IPS-15b (cell line): ENCODE measurements at regions not wholly inside any gene's neighbourhood (a gene's known extent, or its start where the extent isn't known, plus 50 kb on each side); places are given as distances from the start of the nearest gene placed in this dataset.
"Not testable (repeated sequence)": the region's sequence is repeated elsewhere in the genome, so short reads cannot be mapped to it uniquely, and the experiment has no call there.

Experiments used
- H3K27me3 ChIP-seq: one replicate; pipeline ENCODE4 v1.6.1; 2013; ENCODE audit warnings: low read length; ENCODE audit not compliant: control insufficient read depth, insufficient read depth
- H3K36me3 ChIP-seq: one replicate; pipeline ENCODE4 v1.6.1; 2013; ENCODE audit warnings: low read length; ENCODE audit not compliant: control insufficient read depth, insufficient read depth
- H3K4me1 ChIP-seq: one replicate; pipeline ENCODE4 v1.6.1; 2013; ENCODE audit warnings: mild to moderate bottlenecking, low read length; ENCODE audit not compliant: control insufficient read depth, insufficient read depth
- H3K4me3 ChIP-seq: one replicate; pipeline ENCODE4 v1.5.1; 2013; ENCODE audit warnings: low read depth, low read length
- H3K9ac ChIP-seq: one replicate; pipeline ENCODE4 v1.6.1; 2013; ENCODE audit warnings: low read depth, mild to moderate bottlenecking, low read length
- H3K9me3 ChIP-seq: one replicate; pipeline ENCODE4 v1.6.1; 2013; ENCODE audit warnings: mild to moderate bottlenecking, low read length; ENCODE audit not compliant: control insufficient read depth, insufficient read depth

DNA sequence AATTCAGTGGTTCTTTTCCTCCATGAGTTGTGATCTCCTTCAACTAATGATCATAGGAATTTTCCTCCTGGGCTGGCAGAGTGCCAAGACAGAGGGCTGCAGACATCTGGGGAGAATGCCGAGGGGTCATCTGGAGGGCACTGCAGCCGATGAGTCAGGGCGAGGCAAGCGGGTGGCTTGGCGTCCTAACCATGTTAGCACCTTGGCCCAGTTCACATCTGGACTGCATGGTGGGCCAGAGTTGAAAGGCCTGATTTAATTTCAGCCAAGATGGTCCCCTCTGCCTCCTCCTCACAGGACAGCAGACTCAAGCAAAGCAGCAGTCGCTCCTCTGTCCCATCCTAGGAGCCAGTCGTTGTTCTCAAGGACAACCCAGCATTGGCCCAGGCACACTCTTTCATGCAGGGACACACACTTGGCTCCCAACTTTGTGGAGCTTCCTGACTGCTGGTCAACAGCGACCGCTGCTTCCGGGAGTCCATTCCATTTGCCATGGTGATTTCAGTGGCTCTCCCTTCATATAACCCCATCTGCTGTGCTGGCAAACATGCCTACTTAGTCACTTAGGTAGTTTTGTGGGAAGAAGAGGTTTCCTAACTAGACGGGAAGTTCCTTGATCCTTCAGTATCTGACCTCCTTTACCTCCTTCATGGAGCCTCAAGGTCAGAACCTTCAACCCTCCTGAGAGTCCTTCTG, 161.8 kb downstream of the TTC8 start:
- Histone ChIP-seq H3K4me1 (no peaks in the 10 kb centered on the region), H3K9me3 (no peaks in the 10 kb centered on the region), H3K36me3 (no peaks in the 10 kb centered on the region), H3K9ac (no peak overlapping the region), H3K27me3 (peaks cover 2% of the 10 kb centered on the region), H3K4me3 (no peak overlapping the region)

DNA sequence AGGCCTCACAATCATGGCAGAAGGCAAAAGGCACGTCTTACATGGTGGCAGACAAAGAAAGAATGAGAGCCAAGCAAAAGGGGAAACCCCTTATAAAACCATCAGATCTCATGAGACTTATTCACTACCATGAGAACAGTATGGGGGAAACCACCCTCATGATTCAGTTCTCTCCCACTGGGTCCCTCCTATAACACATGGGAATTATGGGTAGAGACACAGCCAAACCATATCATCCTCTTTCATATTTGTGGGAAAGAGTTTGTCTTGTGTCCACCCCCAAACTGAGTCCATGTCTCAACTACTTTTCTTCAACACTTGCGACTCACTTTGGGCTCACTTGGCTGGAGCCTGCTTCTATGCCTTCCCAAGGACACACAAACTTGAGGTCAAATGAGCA, 162.5 kb downstream of the TTC8 start:
- not testable (repeated sequence) for H3K9ac ChIP-seq, H3K4me3 ChIP-seq, H3K27me3 ChIP-seq, H3K36me3 ChIP-seq, H3K9me3 ChIP-seq, H3K4me1 ChIP-seq

DNA sequence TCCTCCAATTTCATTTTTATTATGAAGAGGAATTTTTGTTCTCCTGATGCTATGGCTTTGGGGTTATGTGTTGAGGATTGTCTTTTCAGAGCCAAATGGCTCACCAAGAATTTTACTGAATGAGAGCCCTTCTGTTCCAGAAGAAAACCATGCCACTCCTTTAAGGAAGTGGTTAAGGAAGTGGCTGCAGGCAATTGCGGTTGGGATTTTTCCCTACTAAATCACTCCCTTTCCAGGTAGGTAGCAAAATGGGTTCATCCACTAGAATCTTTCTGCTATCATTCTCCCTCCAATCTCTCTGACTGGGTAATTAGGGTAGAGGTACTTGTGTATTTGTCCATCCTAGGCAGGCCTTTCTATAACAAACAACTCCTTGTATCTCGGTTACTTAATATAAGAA, 163.1 kb downstream of the TTC8 start:
- no peaks in the 10 kb centered on the region for H3K36me3 ChIP-seq
- no peak overlapping the region for H3K9ac ChIP-seq
- no peak overlapping the region for H3K4me3 ChIP-seq
- no peaks in the 10 kb centered on the region for H3K4me1 ChIP-seq
- H3K27me3 ChIP-seq = peaks cover 2% of the 10 kb centered on the region
- H3K9me3 ChIP-seq = no peaks in the 10 kb centered on the region

DNA sequence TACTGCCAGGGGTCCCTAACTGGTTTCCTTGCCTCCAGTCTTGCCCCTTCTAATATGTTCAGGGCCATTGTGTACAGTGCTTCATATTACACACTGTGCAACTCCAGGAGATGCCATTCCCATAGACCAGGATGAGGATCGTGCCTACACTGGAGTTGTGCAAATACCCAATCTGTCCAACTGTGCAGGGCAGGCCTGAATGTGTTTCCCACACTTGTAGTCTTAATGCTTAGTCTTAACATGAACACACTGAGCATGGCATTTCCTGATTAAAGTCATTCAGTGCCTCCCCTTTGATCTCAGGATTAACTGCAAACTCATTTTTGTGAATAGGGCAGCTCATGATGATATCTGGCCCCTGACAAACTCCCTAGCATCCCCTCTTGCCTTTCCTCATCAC, 165.5 kb downstream of the TTC8 start:
- Histone ChIP-seq H3K4me1 (no peaks in the 10 kb centered on the region), H3K9ac (no peak overlapping the region), H3K9me3 (no peaks in the 10 kb centered on the region), H3K27me3 (peaks cover 2% of the 10 kb centered on the region), H3K36me3 (no peaks in the 10 kb centered on the region), H3K4me3 (no peak overlapping the region)

DNA sequence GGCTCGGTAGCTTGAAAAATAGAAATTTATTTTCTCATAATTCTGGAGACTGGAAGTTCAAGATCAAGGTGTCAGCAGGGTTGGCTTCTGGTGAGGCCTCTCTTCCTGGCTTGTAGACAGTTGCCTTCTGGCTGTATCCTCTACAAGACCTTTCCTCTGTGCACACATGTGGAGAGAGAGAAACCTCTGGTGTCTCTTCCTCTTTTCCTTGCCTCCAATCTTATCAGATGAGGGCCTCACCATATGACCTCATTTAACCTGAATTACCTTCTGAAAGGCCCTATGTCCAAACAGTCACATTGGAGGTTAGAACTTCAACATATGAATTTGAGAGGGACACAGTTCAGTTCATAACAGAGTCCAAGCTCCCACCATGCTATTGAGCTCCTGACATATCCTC, 166.4 kb downstream of the TTC8 start:
- Histone ChIP-seq H3K9me3 (no peaks in the 10 kb centered on the region), H3K9ac (no peak overlapping the region), H3K4me1 (no peaks in the 10 kb centered on the region), H3K27me3 (peaks cover 2% of the 10 kb centered on the region), H3K4me3 (no peak overlapping the region), H3K36me3 (no peaks in the 10 kb centered on the region)

DNA sequence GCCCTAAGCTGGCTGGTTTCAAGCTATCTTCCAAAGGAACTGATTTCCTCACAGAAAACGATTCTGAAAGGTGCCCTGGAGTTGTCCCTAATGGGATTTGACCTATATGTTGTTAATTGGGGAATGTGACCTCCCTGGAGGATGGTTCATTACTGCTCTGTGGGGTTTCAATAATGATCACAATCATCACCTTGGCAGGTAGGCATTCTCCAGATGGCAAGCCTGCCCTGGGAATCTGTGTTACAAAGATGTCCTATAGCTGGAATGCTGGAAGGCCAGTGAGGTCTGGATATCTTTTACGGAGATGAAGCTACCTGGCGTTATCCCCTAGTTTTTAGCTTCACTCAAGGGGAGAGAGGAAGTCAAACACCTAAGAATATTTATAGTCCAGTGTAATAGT, 167.6 kb downstream of the TTC8 start:
- Histone ChIP-seq H3K27me3 (peaks cover 2% of the 10 kb centered on the region), H3K9me3 (no peaks in the 10 kb centered on the region), H3K4me3 (no peak overlapping the region), H3K4me1 (no peaks in the 10 kb centered on the region), H3K9ac (no peak overlapping the region), H3K36me3 (no peaks in the 10 kb centered on the region)

DNA sequence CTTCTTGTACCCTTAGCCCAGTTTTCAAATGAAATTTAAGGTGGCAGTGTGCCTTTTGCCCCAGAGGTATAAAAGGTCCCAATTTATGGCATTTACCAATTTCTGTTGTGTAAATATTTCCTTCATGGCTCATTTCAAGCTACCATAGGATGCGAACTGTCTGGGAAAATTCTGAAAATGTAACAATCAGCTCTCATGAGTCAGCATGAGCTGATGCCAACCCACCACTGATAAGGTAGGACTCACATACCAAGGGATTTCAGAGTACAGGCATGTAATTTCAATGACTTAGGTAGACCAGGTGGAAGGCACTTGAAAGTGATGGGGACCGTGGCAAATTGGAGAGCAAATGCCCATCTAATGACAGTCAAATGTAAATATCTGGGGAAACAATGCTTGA, 169.5 kb downstream of the TTC8 start:
- Histone ChIP-seq H3K36me3 (no peaks in the 10 kb centered on the region), H3K4me3 (no peak overlapping the region), H3K4me1 (no peaks in the 10 kb centered on the region), H3K9ac (no peak overlapping the region), H3K27me3 (peaks cover 2% of the 10 kb centered on the region), H3K9me3 (no peaks in the 10 kb centered on the region)

DNA sequence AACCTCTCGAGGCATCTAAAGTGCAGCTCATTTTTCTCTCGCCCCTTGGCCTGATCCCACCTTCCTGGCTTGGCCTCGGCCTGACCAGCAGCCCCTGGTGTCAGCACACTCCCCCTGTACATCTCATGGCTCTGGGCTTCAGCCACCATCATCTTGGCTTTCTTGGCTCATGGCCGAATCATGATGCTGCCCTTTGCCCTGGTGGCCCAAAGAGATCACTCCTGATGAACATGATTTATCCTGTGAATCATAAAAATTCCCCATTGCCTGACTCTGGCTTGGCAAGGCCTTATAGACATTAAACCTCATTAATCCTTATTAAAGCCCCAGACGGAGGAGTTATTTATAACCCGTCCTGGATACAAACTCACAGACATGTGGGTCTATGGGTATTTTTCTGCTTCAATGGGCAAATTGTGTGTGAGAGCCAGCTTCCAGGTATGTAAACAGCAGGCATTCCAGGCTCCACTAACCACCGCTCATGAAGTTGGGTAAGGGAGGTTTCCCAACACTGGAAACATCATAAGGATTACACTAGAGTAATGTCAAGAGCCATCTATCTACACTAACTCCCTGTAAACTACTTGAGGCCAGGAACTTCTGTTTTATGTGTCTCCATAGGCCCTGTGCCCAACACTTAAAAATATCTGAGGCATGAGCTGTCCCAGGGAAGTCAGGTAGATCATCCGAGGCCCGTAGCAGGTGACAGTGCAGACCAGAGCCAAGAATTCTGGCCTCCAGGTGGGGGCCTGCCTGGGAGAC, 171.2 kb downstream of the TTC8 start:
- Histone ChIP-seq H3K27me3 (no peaks in the 10 kb centered on the region), H3K36me3 (no peaks in the 10 kb centered on the region), H3K9me3 (no peaks in the 10 kb centered on the region), H3K4me3 (no peak overlapping the region), H3K9ac (no peak overlapping the region), H3K4me1 (no peaks in the 10 kb centered on the region)

DNA sequence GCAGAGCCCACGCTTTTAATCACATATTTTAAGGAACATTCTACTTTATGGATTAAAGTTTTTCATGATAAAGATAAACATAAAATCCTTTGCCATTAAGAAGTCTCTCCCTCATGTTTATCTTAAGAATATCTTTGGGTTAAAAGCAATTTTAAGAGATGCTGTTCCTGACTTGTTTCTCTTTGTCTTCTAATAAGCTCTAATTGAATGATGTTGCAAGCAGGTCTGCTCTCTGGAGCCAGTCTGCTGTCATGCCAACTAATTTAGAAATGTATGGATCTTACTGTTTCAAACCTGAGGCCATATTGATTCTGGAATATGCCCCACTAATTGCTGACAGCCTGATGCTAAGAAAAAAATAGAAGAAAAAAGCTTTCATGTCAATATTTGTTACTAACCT, 173.6 kb downstream of the TTC8 start:
- Histone ChIP-seq H3K4me1 (no peaks in the 10 kb centered on the region), H3K4me3 (no peak overlapping the region), H3K9me3 (no peaks in the 10 kb centered on the region), H3K36me3 (no peaks in the 10 kb centered on the region), H3K27me3 (no peaks in the 10 kb centered on the region), H3K9ac (no peak overlapping the region)

DNA sequence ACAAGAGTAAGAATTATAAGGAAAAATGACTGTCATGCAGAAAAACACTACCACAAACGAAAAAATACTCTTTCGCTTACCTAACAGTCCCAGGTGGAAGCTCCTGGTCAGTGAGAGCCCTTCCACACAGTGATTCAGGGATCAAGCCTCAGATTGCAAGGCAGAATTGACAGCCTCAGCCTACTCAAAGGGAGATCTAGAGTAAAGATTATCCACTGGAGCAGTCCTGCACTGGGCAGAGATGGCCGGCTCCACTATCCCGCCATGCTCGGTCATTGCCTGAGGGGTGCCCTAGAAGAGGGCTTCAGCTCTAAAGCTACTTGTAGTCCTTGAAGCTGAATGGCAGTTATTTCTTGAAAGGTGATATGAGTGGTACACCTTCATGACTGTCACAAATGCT, 174.7 kb downstream of the TTC8 start:
- no peaks in the 10 kb centered on the region for H3K9me3 ChIP-seq
- no peaks in the 10 kb centered on the region for H3K27me3 ChIP-seq
- H3K4me3 ChIP-seq = no peak overlapping the region
- H3K36me3 ChIP-seq = no peaks in the 10 kb centered on the region
- H3K4me1 ChIP-seq = no peaks in the 10 kb centered on the region
- no peak overlapping the region for H3K9ac ChIP-seq

DNA sequence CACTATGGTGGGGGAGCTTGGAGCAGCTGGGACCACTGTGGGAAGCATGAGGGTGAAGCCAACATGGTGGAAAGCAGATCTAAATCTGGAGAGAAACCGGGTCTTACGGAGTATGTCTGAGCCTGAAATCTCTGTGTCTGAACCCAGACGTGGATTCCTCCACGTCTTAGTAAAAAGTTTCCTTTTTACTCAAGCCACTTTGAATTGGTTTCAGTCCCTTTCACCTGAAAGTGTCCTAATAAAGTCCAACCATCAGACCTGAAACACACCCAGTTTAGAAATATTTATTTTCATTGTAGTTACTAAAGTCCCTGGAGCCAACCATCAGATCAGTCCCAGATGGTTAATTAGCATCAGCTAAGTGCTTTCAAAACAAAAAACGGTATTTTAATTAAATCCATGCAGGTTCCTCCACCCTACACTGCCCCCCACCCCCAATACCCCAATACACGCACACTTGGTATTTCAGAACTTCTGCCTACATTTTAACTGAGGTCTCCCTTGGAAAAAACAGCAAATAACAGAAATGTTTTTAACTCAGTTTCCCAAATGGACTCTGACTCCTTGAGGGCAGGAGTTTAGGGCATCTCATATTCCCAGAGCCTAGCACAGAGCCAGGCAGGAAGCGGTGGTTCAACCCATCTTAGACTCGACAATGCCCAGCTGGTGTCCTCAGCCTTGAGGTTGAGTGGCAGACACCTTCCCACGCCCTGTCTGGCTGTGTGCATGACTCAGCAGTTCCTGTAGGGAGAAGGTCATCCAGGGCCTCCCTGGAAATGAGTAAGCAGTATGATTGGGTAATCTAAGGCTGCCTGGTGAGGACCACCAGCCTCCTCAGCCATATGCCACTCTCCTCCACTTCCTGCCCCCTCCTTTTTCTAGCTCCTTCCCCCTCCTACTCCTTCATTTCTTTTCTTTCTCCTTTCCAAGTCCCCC, 175.8 kb downstream of the TTC8 start:
- no peak overlapping the region for H3K4me3 ChIP-seq
- H3K4me1 ChIP-seq = no peaks in the 10 kb centered on the region
- no peaks in the 10 kb centered on the region for H3K9me3 ChIP-seq
- no peaks in the 10 kb centered on the region for H3K27me3 ChIP-seq
- H3K9ac ChIP-seq = no peak overlapping the region
- H3K36me3 ChIP-seq = no peaks in the 10 kb centered on the region
